ENCODE measurements at regions not wholly inside any gene's neighbourhood (a gene's known extent, or its start where the extent isn't known, plus 50 kb on each side); places are given as distances from the start of the nearest gene placed in this dataset.

DNA sequence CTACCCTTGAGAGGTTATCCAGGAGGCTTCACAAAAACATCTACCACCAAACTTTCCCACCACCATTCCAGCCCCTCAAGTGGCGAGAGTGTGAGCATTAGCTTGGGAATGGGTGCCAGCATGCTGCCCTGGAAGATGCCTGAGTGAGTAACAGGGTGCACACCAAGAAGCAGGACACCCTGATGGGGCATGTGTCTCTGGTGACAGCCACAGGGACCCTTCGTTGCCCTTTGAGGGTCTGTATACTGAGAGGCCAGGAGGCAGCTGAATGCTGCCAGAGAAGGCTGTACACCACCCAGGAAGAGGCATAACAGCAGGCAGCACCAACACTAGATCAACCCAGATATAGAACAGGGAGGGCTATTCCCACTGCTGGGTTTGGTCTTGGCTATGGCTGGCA, 233.6 kb upstream of the THSD7B start:
- no peak for DNase-seq (ENCODE audit: low read depth, low spot score)
- no peaks in the 10 kb centered on the region for H3K9me3 ChIP-seq (ENCODE audit: control insufficient read depth, insufficient read depth, low read depth, low read length)
- TF ChIP-seq, protein P1, sequence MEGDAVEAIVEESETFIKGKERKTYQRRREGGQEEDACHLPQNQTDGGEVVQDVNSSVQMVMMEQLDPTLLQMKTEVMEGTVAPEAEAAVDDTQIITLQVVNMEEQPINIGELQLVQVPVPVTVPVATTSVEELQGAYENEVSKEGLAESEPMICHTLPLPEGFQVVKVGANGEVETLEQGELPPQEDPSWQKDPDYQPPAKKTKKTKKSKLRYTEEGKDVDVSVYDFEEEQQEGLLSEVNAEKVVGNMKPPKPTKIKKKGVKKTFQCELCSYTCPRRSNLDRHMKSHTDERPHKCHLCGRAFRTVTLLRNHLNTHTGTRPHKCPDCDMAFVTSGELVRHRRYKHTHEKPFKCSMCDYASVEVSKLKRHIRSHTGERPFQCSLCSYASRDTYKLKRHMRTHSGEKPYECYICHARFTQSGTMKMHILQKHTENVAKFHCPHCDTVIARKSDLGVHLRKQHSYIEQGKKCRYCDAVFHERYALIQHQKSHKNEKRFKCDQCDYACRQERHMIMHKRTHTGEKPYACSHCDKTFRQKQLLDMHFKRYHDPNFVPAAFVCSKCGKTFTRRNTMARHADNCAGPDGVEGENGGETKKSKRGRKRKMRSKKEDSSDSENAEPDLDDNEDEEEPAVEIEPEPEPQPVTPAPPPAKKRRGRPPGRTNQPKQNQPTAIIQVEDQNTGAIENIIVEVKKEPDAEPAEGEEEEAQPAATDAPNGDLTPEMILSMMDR (IDR thresholded peaks at IDR 0.05): no peak
- TF ChIP-seq, protein P2, sequence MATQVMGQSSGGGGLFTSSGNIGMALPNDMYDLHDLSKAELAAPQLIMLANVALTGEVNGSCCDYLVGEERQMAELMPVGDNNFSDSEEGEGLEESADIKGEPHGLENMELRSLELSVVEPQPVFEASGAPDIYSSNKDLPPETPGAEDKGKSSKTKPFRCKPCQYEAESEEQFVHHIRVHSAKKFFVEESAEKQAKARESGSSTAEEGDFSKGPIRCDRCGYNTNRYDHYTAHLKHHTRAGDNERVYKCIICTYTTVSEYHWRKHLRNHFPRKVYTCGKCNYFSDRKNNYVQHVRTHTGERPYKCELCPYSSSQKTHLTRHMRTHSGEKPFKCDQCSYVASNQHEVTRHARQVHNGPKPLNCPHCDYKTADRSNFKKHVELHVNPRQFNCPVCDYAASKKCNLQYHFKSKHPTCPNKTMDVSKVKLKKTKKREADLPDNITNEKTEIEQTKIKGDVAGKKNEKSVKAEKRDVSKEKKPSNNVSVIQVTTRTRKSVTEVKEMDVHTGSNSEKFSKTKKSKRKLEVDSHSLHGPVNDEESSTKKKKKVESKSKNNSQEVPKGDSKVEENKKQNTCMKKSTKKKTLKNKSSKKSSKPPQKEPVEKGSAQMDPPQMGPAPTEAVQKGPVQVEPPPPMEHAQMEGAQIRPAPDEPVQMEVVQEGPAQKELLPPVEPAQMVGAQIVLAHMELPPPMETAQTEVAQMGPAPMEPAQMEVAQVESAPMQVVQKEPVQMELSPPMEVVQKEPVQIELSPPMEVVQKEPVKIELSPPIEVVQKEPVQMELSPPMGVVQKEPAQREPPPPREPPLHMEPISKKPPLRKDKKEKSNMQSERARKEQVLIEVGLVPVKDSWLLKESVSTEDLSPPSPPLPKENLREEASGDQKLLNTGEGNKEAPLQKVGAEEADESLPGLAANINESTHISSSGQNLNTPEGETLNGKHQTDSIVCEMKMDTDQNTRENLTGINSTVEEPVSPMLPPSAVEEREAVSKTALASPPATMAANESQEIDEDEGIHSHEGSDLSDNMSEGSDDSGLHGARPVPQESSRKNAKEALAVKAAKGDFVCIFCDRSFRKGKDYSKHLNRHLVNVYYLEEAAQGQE (IDR thresholded peaks at IDR 0.05; ENCODE audit: insufficient read depth in 1 of 2, low read depth in 2 of 2, low read length in 1 of 2): no peak
- no peak for TF ChIP-seq TCF7L2 (IDR thresholded peaks at IDR 0.05; ENCODE audit: low read depth, low read length)
- no peak for TF ChIP-seq SIN3A (IDR thresholded peaks at IDR 0.05; ENCODE audit: borderline replicate concordance, insufficient read depth, low read depth, low read length)
- TF ChIP-seq POLR2AphosphoS5 (IDR thresholded peaks at IDR 0.05; ENCODE audit: low read depth, low read length): no peak
- no TSS peak for BruUV-seq (replicated peaks)
- no peaks in the 10 kb centered on the region for H3K27me3 ChIP-seq (ENCODE audit: control insufficient read depth, insufficient read depth, low read length)
- in situ Hi-C loops (cut with HindIII; ENCODE audit: low pct_unique_long_range_greater_than_20kb, low sequenced_read_pairs): no loop called here
- ChIA-PET CTCF (no interaction called here), POLR2A (no interaction called here)
- H3K36me3 ChIP-seq (ENCODE audit: control insufficient read depth, insufficient read depth, low read length): no peaks in the 10 kb centered on the region
- H3K4me1 ChIP-seq (ENCODE audit: control insufficient read depth, insufficient read depth, low read length): no peaks in the 10 kb centered on the region
- no peak for ATAC-seq
- no peak overlapping the region for H3K4me3 ChIP-seq (ENCODE audit: low read depth in 2 of 2, low read length in 2 of 2)
- intact Hi-C loops (cut with micrococcal nuclease; ENCODE audit: unreplicated experiment): no loop called here
- H3K27ac ChIP-seq (ENCODE audit: low read length): no peak overlapping the region

DNA sequence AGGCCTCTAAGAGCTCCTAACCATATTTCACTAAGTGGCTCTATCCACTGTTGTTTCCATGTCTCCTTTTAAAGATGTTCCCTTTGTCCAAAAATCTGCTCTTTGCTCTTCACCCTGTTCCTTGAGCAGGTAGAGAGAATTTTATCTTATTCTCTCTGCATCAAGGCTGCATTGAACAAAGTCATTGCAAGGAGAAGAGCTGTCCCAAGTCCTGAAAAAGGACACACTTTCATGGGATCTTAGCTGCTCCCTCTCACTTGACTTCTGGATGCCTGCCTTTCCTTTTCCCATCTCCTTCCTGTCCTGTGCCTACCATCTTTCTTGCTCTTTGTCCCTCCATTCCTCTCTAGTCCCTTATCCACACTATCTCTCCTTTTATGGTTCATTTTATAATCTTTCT, 235.2 kb upstream of the THSD7B start:
- H3K27me3 ChIP-seq (ENCODE audit: control insufficient read depth, insufficient read depth, low read length): no peaks in the 10 kb centered on the region
- ATAC-seq: no peak
- no peak overlapping the region for H3K27ac ChIP-seq (ENCODE audit: low read length)
- intact Hi-C loops (cut with micrococcal nuclease; ENCODE audit: unreplicated experiment): no loop called here
- in situ Hi-C loops (cut with HindIII; ENCODE audit: low pct_unique_long_range_greater_than_20kb, low sequenced_read_pairs): no loop called here
- no peaks in the 10 kb centered on the region for H3K9me3 ChIP-seq (ENCODE audit: control insufficient read depth, insufficient read depth, low read depth, low read length)
- DNase-seq (ENCODE audit: low read depth, low spot score): no peak
- TF ChIP-seq, protein P2 (IDR thresholded peaks at IDR 0.05; ENCODE audit: insufficient read depth in 1 of 2, low read depth in 2 of 2, low read length in 1 of 2): peak in 1 of 2 experiments; percentile 41; a peak in 1 of 4 replicates
- TF ChIP-seq TCF7L2 (IDR thresholded peaks at IDR 0.05; ENCODE audit: low read depth, low read length): no peak
- ChIA-PET POLR2A (no interaction called here), CTCF (no interaction called here)
- H3K4me3 ChIP-seq (ENCODE audit: low read depth in 2 of 2, low read length in 2 of 2): no peak overlapping the region
- no peaks in the 10 kb centered on the region for H3K36me3 ChIP-seq (ENCODE audit: control insufficient read depth, insufficient read depth, low read length)
- H3K4me1 ChIP-seq (ENCODE audit: control insufficient read depth, insufficient read depth, low read length): no peaks in the 10 kb centered on the region
- BruUV-seq (replicated peaks): no TSS peak
